HS-5 (cell line): ENCODE measurements at regions not wholly inside any gene's neighbourhood (a gene's known extent, or its start where the extent isn't known, plus 50 kb on each side); places are given as distances from the start of the nearest gene placed in this dataset.

Experiments
- DNase-seq: peaks from one replicate; pipeline ENCODE4 v3.0.0-alpha.2; 2012; ENCODE audit warnings: low read depth

DNA sequence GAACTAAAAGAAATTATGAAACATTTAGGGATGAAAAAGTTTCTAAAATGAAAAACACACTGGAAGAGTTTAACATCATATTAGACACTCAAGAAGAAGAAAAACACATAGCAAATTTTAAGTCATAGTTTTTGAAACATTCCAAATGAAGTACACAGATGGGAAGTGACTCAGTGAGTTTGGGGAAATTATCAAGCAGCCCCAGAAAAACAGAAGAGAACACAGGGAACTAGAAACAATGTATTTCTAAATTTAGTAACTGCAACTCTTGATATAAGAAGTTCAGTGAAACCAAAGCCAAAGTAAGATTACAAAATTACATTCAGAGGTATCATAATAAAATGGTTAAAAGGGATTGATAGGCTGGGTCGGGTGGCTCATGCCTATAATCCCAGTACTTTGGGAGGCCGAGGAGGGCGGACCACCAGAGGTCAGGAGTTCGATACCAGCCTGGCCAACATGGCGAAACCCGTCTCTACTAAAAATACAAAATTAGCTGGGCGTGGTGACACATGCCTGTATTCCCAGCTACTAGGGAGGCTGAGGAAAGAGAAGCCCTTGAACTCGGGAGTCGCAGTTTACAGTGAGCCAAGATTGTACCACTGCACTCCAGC, 461.2 kb downstream of the KCTD8 start:
- no peak for DNase-seq

- DNase-seq: no peak
These were observed 458.1 kb downstream of the KCTD8 start for GRCh38 chr4:43990551-43990950.

DNA sequence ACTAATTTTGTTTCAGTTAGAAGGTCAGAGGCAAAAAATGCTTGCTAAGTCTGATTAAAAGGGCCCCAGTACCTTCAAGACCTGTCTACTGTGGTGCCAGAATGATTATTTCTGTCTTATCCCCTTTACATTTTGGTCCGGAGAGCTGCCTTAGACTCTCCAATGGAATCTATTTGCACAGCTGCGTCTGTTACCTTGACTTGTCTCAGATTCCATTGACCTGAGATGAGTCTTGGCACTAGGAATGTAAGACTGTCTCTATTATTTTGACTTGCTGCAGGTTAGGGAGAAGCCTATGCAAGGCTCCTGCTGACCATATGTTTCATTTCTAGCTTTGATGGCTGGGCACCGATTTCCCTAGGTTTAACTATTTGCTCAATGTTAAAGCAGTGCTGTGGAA, 457.6 kb downstream of the KCTD8 start:
- DNase-seq: no peak

DNA sequence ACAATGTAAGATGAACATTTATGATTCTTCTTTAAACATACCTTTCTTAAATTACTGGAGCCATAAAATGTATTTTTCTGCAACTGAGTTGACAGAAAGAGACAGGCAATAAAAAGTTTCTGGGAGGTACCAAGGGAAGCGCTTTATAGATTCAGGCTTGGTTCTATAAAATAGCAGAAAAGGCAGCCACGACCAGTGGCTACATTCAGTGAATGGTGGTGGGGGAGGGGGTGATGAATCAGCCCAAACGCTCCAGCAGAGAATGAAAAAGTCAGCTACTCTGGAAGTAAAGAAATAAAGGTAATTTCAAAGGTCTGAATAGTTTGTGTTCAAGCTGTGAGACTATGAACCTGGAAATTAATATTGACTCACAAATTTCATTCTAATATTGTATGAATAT, 456.1 kb downstream of the KCTD8 start:
- no peak for DNase-seq

- DNase-seq: no peak
These were observed 455.3 kb downstream of the KCTD8 start for GRCh38 chr4:43993196-43993902.

- no peak for DNase-seq
These were observed 448.9 kb downstream of the KCTD8 start for GRCh38 chr4:43999669-44000068.

GRCh38 chr4:44002368-44002767, 446.2 kb downstream of the KCTD8 start:
- no peak for DNase-seq

GRCh38 chr4:44016570-44017421, 431.8 kb downstream of the KCTD8 start:
- DNase-seq: no peak

GRCh38 chr4:44017422-44017739, 431.2 kb downstream of the KCTD8 start:
- no peak for DNase-seq

DNA sequence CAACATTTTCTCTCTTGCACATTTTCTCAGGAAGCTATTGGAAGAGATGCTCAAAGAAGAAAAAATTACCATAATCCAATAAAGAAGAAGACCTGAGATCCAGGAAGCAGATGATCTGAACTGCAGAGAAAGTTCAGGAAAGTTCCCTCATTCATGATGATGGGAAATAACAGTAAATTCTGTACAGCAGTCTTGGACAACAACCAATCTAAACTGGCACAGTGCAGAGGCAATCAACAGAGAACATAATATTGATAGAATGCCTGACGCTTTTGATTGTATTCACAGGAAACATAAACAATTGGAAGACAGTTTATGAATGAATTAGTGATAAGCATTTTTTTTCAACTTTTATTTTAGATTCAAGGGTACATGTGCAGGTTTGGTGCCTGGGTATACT, 428.9 kb downstream of the KCTD8 start:
- no peak for DNase-seq

- DNase-seq: no peak
These were observed 423.1 kb downstream of the KCTD8 start for GRCh38 chr4:44025376-44026020.

- DNase-seq: no peak
These were observed 409.8 kb downstream of the KCTD8 start for GRCh38 chr4:44038811-44039210.

DNA sequence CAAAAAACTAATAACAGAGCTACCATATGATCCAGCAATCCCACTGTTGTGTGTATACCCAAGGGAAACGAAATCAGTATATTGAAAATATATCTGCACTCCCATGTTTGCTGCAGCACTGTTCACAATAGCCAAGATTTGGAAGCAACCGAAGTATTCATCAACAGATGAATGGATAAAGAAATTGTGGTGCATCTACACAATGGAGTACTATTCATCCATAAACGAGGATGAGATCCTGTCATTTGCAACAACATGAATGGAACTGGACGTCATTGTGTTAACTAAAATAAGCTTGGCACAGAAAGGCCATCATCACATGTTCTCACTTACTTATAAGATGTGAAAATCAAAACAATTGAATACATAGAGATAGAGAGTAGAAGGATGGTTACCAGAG, 402.1 kb downstream of the KCTD8 start:
- DNase-seq: no peak

- no peak for DNase-seq
These were observed 391.9 kb downstream of the KCTD8 start for GRCh38 chr4:44056721-44057151.

- DNase-seq: no peak
These were observed 377.8 kb downstream of the KCTD8 start for GRCh38 chr4:44070843-44071242.

- DNase-seq: no peak
These were observed 376.4 kb downstream of the KCTD8 start for GRCh38 chr4:44071959-44072955.

DNA sequence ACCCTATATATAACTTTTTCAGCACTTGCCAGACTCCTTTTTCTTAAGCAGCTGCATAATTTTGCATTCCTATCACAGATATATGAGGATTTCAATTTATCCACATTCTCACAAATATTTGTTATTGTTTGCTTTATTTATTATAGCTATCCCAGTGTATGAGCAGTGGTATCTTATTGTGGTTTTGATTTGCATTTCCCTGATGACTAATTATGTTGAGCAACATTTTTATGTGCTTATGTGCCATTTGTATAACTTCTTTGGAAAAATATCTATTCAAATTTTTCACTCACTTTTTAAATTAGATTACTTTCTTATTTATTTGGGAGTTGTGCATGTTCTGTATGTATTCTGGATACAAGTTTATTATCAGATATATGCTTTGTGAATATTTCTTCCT, 361.9 kb downstream of the KCTD8 start:
- DNase-seq: peak; percentile 5

DNA sequence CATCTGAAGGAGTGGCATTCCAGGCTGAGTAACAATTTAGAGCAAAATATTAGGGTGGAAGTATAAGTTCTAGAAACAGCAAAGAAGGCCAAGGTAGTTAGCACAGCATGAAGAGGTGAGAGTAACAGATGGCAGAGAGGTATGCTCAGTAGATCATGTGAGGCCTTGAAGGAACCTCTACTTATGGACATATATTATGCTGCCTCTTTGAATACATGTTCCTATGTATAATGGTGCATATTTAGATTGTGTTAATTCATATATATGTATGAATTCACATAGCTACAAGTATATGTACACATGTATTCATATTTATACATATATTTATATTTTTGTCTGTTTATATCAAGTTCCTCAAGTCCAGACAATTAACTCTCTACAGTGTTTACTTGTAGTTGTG, 355.2 kb downstream of the KCTD8 start:
- no peak for DNase-seq

DNA sequence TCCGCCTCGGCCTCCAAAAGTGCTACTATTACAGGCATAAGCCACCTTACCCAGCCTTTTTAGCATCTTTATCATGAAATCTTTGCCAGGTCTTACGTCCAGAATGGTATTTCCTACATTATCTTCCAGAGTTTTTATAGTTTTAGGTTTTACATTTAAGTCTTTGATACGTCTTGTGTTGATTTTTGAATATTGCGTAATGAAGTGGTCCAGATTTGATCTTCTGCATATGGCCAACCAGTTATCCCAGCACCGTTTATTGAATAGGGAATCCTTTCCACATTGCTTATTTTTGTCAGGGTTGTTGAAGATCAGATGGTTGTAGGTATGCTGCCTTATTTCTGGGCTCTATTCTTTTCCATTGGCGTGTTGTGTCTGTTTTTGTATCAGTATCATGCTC, 349.6 kb downstream of the KCTD8 start:
- no peak for DNase-seq

- no peak for DNase-seq
These were observed 348.2 kb downstream of the KCTD8 start for GRCh38 chr4:44100456-44100855.

GRCh38 chr4:44118971-44119680, 329.5 kb downstream of the KCTD8 start:
- DNase-seq: no peak
